Stimulated activated naive CD4-positive, alpha-beta T cell (primary cell): ENCODE measurements at regions not wholly inside any gene's neighbourhood (a gene's known extent, or its start where the extent isn't known, plus 50 kb on each side); places are given as distances from the start of the nearest gene placed in this dataset.
"Not testable (repeated sequence)": the region's sequence is repeated elsewhere in the genome, so short reads cannot be mapped to it uniquely, and the experiment has no call there.

ENCODE experiments used
- DNase-seq, 6 experiments: peaks; one replicate each; lab custom pipeline; 2025; lab: John Stamatoyannopoulos, UW

- no peak for DNase-seq
These were observed 109.2 kb upstream of the NR5A2 start for GRCh38 chr1:199918196-199918769.

GRCh38 chr1:199920635-199921034, 106.9 kb upstream of the NR5A2 start:
- DNase-seq, result no peak

GRCh38 chr1:199929556-199929955, 98.0 kb upstream of the NR5A2 start:
- no peak for DNase-seq

- DNase-seq, result not testable (repeated sequence)
These were observed 97.4 kb upstream of the NR5A2 start for GRCh38 chr1:199930067-199930466.

GRCh38 chr1:199931666-199932377, 95.7 kb upstream of the NR5A2 start:
- DNase-seq, result peak in 3 of 6 experiments; percentile 19 to 39 (median 27)

GRCh38 chr1:199932462-199932861, 95.0 kb upstream of the NR5A2 start:
- no peak for DNase-seq

- DNase-seq, result no peak
These were observed 91.1 kb upstream of the NR5A2 start for GRCh38 chr1:199936441-199936840.

- no peak for DNase-seq
These were observed 90.3 kb upstream of the NR5A2 start for GRCh38 chr1:199937161-199937560.

- DNase-seq, result no peak
These were observed 89.8 kb upstream of the NR5A2 start for GRCh38 chr1:199937661-199938060.

- no peak for DNase-seq
These were observed 82.5 kb upstream of the NR5A2 start for GRCh38 chr1:199944986-199945385.

GRCh38 chr1:199945591-199945990, 81.9 kb upstream of the NR5A2 start:
- no peak for DNase-seq

- no peak for DNase-seq
These were observed 81.0 kb upstream of the NR5A2 start for GRCh38 chr1:199946305-199947155.

GRCh38 chr1:199948587-199949280, 78.8 kb upstream of the NR5A2 start:
- no peak for DNase-seq

- not testable (repeated sequence) for DNase-seq
These were observed 76.5 kb upstream of the NR5A2 start for GRCh38 chr1:199951005-199951404.

GRCh38 chr1:199953651-199954050, 73.9 kb upstream of the NR5A2 start:
- no peak for DNase-seq

GRCh38 chr1:199954699-199955098, 72.8 kb upstream of the NR5A2 start:
- no peak for DNase-seq

GRCh38 chr1:199955235-199955634, 72.3 kb upstream of the NR5A2 start:
- DNase-seq, result no peak

- no peak for DNase-seq
These were observed 71.5 kb upstream of the NR5A2 start for GRCh38 chr1:199956005-199956404.

- DNase-seq, result no peak
These were observed 68.3 kb upstream of the NR5A2 start for GRCh38 chr1:199959033-199959774.

- no peak for DNase-seq
These were observed 67.8 kb upstream of the NR5A2 start for GRCh38 chr1:199959775-199960110.

- DNase-seq, result no peak
These were observed 57.4 kb upstream of the NR5A2 start for GRCh38 chr1:199970125-199970524.
